Prostate gland (tissue), 2 donors: ENCODE measurements at regions not wholly inside any gene's neighbourhood (a gene's known extent, or its start where the extent isn't known, plus 50 kb on each side); places are given as distances from the start of the nearest gene placed in this dataset.

Source experiments
- POLR2A ChIP-seq: fragments of 450-650 bp; IDR thresholded peaks from one replicate; pipeline ENCODE4 v1.6.1; 2016; ENCODE audit warnings: antibody characterized with exemption, mild to moderate bottlenecking
- POLR2AphosphoS5 ChIP-seq: sonication (generic); formaldehyde crosslinking; IDR thresholded peaks from one replicate; pipeline ENCODE4 v1.6.1; 2017; ENCODE audit warnings: antibody characterized with exemption
- TF ChIP-seq, protein P1 (sequence below), 4 experiments: fragments of 200-600 bp in 2 of 4; fragments of 450-650 bp in 2 of 4; sonication (generic) in 2 of 4; IDR thresholded peaks; 1 replicate in 3 of 4; 2 replicates in 1 of 4; pipeline ENCODE4 v1.5.1; 2016 to 2019; ENCODE audit warnings: antibody characterized with exemption in 4 of 4, mild to moderate bottlenecking in 2 of 4, moderate library complexity in 2 of 4

- TF ChIP-seq, protein P1, sequence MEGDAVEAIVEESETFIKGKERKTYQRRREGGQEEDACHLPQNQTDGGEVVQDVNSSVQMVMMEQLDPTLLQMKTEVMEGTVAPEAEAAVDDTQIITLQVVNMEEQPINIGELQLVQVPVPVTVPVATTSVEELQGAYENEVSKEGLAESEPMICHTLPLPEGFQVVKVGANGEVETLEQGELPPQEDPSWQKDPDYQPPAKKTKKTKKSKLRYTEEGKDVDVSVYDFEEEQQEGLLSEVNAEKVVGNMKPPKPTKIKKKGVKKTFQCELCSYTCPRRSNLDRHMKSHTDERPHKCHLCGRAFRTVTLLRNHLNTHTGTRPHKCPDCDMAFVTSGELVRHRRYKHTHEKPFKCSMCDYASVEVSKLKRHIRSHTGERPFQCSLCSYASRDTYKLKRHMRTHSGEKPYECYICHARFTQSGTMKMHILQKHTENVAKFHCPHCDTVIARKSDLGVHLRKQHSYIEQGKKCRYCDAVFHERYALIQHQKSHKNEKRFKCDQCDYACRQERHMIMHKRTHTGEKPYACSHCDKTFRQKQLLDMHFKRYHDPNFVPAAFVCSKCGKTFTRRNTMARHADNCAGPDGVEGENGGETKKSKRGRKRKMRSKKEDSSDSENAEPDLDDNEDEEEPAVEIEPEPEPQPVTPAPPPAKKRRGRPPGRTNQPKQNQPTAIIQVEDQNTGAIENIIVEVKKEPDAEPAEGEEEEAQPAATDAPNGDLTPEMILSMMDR (IDR thresholded peaks at IDR 0.05) = no peak
- no peak for TF ChIP-seq POLR2AphosphoS5
- TF ChIP-seq POLR2A = no peak
These were observed 289.1 kb upstream of the EDIL3 start for GRCh38 chr5:84673785-84674184.
